Body of pancreas (tissue), 4 donors: ENCODE measurements at regions not wholly inside any gene's neighbourhood (a gene's known extent, or its start where the extent isn't known, plus 50 kb on each side); places are given as distances from the start of the nearest gene placed in this dataset.
"Not testable (repeated sequence)": the region's sequence is repeated elsewhere in the genome, so short reads cannot be mapped to it uniquely, and the experiment has no call there.

Experiments
- POLR2A ChIP-seq, 3 donors: fragments of 450-650 bp; IDR thresholded peaks; one replicate each; pipeline ENCODE4 v1.6.1; 2016; ENCODE audit warnings: antibody characterized with exemption in 3 of 3, mild to moderate bottlenecking in 2 of 3
- TF ChIP-seq, protein P1 (sequence below), 7 experiments: fragments of 450-650 bp in 4 of 7; fragments of 200-600 bp in 3 of 7; sonication (generic) in 3 of 7; IDR thresholded peaks; one replicate each; pipeline ENCODE4 v1.5.1; 2016 to 2019; ENCODE audit warnings: antibody characterized with exemption in 7 of 7

DNA sequence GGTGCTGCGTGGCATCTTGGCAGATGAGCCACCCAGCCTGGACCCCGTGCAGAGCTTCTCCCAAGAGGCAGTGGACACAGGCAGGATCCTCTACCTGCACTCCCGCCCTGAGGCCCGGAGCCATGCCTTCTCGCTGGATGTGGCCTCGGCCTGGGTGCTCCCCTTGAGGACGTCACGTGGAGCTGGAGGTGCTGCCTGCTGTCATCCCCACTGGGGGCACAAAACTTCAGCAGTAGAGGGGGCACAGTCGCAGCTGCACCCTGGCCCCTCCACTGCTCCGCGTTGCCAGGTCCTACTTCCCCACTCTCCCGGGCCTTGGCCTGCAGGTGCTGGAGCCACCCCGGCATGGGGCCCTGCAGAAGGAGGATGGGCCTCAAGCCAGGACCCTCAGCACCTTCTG is 182.0 kb upstream of the AKAP13 start:
- TF ChIP-seq, protein P1, sequence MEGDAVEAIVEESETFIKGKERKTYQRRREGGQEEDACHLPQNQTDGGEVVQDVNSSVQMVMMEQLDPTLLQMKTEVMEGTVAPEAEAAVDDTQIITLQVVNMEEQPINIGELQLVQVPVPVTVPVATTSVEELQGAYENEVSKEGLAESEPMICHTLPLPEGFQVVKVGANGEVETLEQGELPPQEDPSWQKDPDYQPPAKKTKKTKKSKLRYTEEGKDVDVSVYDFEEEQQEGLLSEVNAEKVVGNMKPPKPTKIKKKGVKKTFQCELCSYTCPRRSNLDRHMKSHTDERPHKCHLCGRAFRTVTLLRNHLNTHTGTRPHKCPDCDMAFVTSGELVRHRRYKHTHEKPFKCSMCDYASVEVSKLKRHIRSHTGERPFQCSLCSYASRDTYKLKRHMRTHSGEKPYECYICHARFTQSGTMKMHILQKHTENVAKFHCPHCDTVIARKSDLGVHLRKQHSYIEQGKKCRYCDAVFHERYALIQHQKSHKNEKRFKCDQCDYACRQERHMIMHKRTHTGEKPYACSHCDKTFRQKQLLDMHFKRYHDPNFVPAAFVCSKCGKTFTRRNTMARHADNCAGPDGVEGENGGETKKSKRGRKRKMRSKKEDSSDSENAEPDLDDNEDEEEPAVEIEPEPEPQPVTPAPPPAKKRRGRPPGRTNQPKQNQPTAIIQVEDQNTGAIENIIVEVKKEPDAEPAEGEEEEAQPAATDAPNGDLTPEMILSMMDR (IDR thresholded peaks at IDR 0.05) = not testable (repeated sequence)
- not testable (repeated sequence) for TF ChIP-seq POLR2A (IDR thresholded peaks at IDR 0.05)
